GM04504 (cell line): ENCODE measurements at regions not wholly inside any gene's neighbourhood (a gene's known extent, or its start where the extent isn't known, plus 50 kb on each side); places are given as distances from the start of the nearest gene placed in this dataset.

Experiments used
- DNase-seq: peaks from one replicate; pipeline ENCODE4 v3.0.0-alpha.2; 2012; ENCODE audit warnings: low read depth

- no peak for DNase-seq
Measured at GRCh38 chr5:31048282-31049270, 144.9 kb upstream of the CDH6 start.

GRCh38 chr5:31047621-31048020, 145.9 kb upstream of the CDH6 start:
- no peak for DNase-seq

- DNase-seq: no peak
Measured at GRCh38 chr5:31047007-31047406, 146.5 kb upstream of the CDH6 start.

GRCh38 chr5:31036411-31036810, 157.1 kb upstream of the CDH6 start:
- DNase-seq: no peak

- DNase-seq: no peak
Measured at GRCh38 chr5:31033295-31033694, 160.2 kb upstream of the CDH6 start.

GRCh38 chr5:31029925-31030324, 163.6 kb upstream of the CDH6 start:
- DNase-seq: no peak

- DNase-seq: no peak
Measured at GRCh38 chr5:31027721-31028120, 165.8 kb upstream of the CDH6 start.

GRCh38 chr5:31023105-31023504, 170.4 kb upstream of the CDH6 start:
- no peak for DNase-seq

- no peak for DNase-seq
Measured at GRCh38 chr5:31021181-31021624, 172.3 kb upstream of the CDH6 start.

GRCh38 chr5:31008231-31008630, 185.3 kb upstream of the CDH6 start:
- DNase-seq: no peak

GRCh38 chr5:31007672-31008071, 185.8 kb upstream of the CDH6 start:
- no peak for DNase-seq

- no peak for DNase-seq
Measured at GRCh38 chr5:31000287-31000686, 193.2 kb upstream of the CDH6 start.

- DNase-seq: no peak
Measured at GRCh38 chr5:30997681-30998080, 195.8 kb upstream of the CDH6 start.

- no peak for DNase-seq
Measured at GRCh38 chr5:30994902-30995301, 198.6 kb upstream of the CDH6 start.

GRCh38 chr5:30994176-30994575, 199.3 kb upstream of the CDH6 start:
- DNase-seq: no peak

GRCh38 chr5:30991462-30991861, 202.0 kb upstream of the CDH6 start:
- no peak for DNase-seq

GRCh38 chr5:30981576-30981975, 211.9 kb upstream of the CDH6 start:
- DNase-seq: no peak

GRCh38 chr5:30968971-30969370, 224.5 kb upstream of the CDH6 start:
- DNase-seq: no peak

- no peak for DNase-seq
Measured at GRCh38 chr5:30960036-30960435, 233.4 kb upstream of the CDH6 start.

GRCh38 chr5:30959238-30959637, 234.2 kb upstream of the CDH6 start:
- DNase-seq: no peak

- DNase-seq: no peak
Measured at GRCh38 chr5:30957591-30957990, 235.9 kb upstream of the CDH6 start.

- DNase-seq: no peak
Measured at GRCh38 chr5:30956251-30956650, 237.2 kb upstream of the CDH6 start.

GRCh38 chr5:30937070-30937469, 256.4 kb upstream of the CDH6 start:
- DNase-seq: no peak

- DNase-seq: no peak
Measured at GRCh38 chr5:30933599-30933998, 259.9 kb upstream of the CDH6 start.
